Ovary (tissue), 7 donors: ENCODE measurements at regions not wholly inside any gene's neighbourhood (a gene's known extent, or its start where the extent isn't known, plus 50 kb on each side); places are given as distances from the start of the nearest gene placed in this dataset.

Source experiments
- DNase-seq, 5 donors: peaks; one replicate each; pipeline ENCODE4 v3.0.0-alpha.2; 2019 to 2020
- H3K27ac ChIP-seq, 2 donors: fragments of 200-600 bp; one replicate each; pipeline versions ENCODE4 v1.5.1 to v1.8.0; 2019 to 2022
- H3K27me3 ChIP-seq: fragments of 200-600 bp; one replicate; pipeline ENCODE4 v1.8.0; 2022
- H3K36me3 ChIP-seq: fragments of 200-600 bp; sonication (generic); one replicate; pipeline ENCODE4 v1.5.1; 2019
- H3K4me1 ChIP-seq: one replicate; pipeline ENCODE4 v1.8.1; 2013; ENCODE audit warnings: mild to moderate bottlenecking, moderate library complexity; ENCODE audit not compliant: insufficient read depth
- H3K4me3 ChIP-seq: fragments of 200-600 bp; sonication (generic); one replicate; pipeline ENCODE4 v1.5.1; 2017
- H3K9me3 ChIP-seq, 2 donors: fragments of 200-600 bp in 1 of 2; sonication (generic) in 1 of 2; one replicate each; pipeline versions ENCODE4 v1.5.1 to v1.8.1; 2013 to 2019; ENCODE audit warnings: mild to moderate bottlenecking in 1 of 2, moderate library complexity in 1 of 2
- CTCF ChIP-seq, 3 donors: fragments of 450-650 bp in 2 of 3; fragments of 200-600 bp in 1 of 3; IDR thresholded peaks; one replicate each; pipeline versions ENCODE4 v1.5.1 to v1.8.0; 2016 to 2022; ENCODE audit warnings: antibody characterized with exemption in 3 of 3, mild to moderate bottlenecking in 1 of 3
- EP300 ChIP-seq: sonication (generic); formaldehyde crosslinking; IDR thresholded peaks from one replicate; pipeline ENCODE4 v1.6.1; 2017; ENCODE audit warnings: antibody characterized with exemption
- POLR2A ChIP-seq: fragments of 450-650 bp; IDR thresholded peaks from one replicate; pipeline ENCODE4 v1.6.1; 2017; ENCODE audit warnings: antibody characterized with exemption, mild to moderate bottlenecking, moderate library complexity
- whole genome bisulfite sequencing, 3 donors: extraction: QIAGEN DNeasy Blood & Tissue Kit in 1 of 3; methylation state at CpG; one replicate each; pipeline versions ENCODE4 v1.1.5 to v1.1.7; 2013 to 2017; 5-methylcytosine and 5-hydroxymethylcytosine counted together
- intact Hi-C, 4 donors: fragments of 100-400 bp; cut with DNase I; formaldehyde crosslinking; loops; one replicate each; pipeline versions ENCODE4 v1.11.0 to v1.15.1; 2022 to 2023
- donor health status: DM: no; HTN: no; CAD: no; lungs with moderate emphysema.
- donor health status: DM: no; HTN: no; CAD: no.
- donor health status: Bipolar disorder and iron deficiency.
- donor health status: DM: no; HTN: no; CAD: no.
- donor health status: DM: yes; HTN: yes; CAD: no.

GRCh38 chr2:194104687-194105086, 1552.3 kb upstream of the SLC39A10 start:
- DNase-seq: no peak
- Histone ChIP-seq H3K4me3 (no peak overlapping the region), H3K4me1 (no peaks in the 10 kb centered on the region), H3K9me3 (no peaks in the 10 kb centered on the region), H3K27me3 (no peaks in the 10 kb centered on the region), H3K27ac (no peak overlapping the region), H3K36me3 (no peaks in the 10 kb centered on the region)
- TF ChIP-seq CTCF (IDR thresholded peaks at IDR 0.05) (no peak), POLR2A (no peak), EP300 (no peak)
- intact Hi-C loops: no loop called here

GRCh38 chr2:194103941-194104659, 1552.9 kb upstream of the SLC39A10 start:
- Histone ChIP-seq H3K4me1 (no peaks in the 10 kb centered on the region), H3K9me3 (no peaks in the 10 kb centered on the region), H3K36me3 (no peaks in the 10 kb centered on the region), H3K27ac (no peak overlapping the region), H3K27me3 (no peaks in the 10 kb centered on the region), H3K4me3 (no peak overlapping the region)
- no peak for DNase-seq
- intact Hi-C loops: no loop called here
- WGBS, 3 donors: 77 to 85% (median 77%) methylated on average over 2 of the region's 2 CpGs
- TF ChIP-seq EP300: no peak
- TF ChIP-seq CTCF (IDR thresholded peaks at IDR 0.05): no peak
- TF ChIP-seq POLR2A: no peak

DNA sequence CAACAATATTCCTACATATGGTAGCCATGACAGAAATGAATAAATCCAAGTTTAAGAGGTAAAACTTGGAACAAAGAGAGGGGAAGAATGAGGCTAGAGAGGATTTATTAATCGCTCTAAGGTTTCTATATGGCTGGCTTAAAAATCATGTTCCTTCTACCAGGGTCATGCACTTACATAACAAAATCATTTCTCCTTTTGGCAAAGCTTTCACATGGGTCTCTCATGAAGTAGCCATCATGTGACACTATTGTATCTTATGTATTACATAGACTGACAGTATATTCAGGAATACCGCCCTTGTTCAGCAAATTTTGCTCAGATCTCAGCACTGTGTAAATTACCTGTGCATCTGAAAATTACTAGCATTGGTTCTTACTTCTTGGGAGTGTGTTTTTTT, 1554.5 kb upstream of the SLC39A10 start:
- 94 to 96% (median 95%) methylated on average over 2 of the region's 2 CpGs for WGBS, 3 donors
- Histone ChIP-seq H3K27me3 (no peaks in the 10 kb centered on the region), H3K4me3 (no peak overlapping the region), H3K36me3 (no peaks in the 10 kb centered on the region), H3K4me1 (no peaks in the 10 kb centered on the region), H3K9me3 (no peaks in the 10 kb centered on the region), H3K27ac (no peak overlapping the region)
- intact Hi-C loops: no loop called here
- no peak for DNase-seq
- TF ChIP-seq EP300 (no peak), CTCF (IDR thresholded peaks at IDR 0.05) (no peak), POLR2A (no peak)

DNA sequence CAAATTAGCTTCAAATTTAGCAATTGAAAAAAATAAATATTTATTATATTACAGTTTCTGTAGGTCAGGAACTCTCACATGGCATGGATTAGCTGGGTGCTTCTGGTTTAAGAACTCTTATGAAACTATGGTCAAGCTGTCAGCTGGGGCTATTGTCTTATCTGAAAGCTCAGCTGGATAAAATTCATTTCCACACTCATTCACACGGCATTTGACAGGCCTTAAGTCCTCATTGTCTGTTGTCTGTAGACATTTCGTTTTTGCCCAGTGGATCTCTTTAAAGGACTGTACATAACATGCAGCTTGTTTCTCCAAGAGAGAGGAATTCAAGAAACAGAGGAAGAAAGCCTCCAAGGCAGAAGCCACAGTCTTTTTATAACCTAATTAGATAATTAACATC, 1556.8 kb upstream of the SLC39A10 start:
- TF ChIP-seq POLR2A: no peak
- TF ChIP-seq CTCF (IDR thresholded peaks at IDR 0.05): no peak
- no peak for TF ChIP-seq EP300
- Histone ChIP-seq H3K4me3 (no peak overlapping the region), H3K27me3 (no peaks in the 10 kb centered on the region), H3K9me3 (no peaks in the 10 kb centered on the region), H3K27ac (no peak overlapping the region), H3K4me1 (no peaks in the 10 kb centered on the region), H3K36me3 (no peaks in the 10 kb centered on the region)
- no peak for DNase-seq
- WGBS, 3 donors: 52 to 69% (median 53%) methylated on average over 2 of the region's 2 CpGs
- intact Hi-C loops: no loop called here
